DMS114 treated with DMSO at 0.1 percent for 48 hours (cell line): ENCODE measurements at regions not wholly inside any gene's neighbourhood (a gene's known extent, or its start where the extent isn't known, plus 50 kb on each side); places are given as distances from the start of the nearest gene placed in this dataset.
"Not testable (repeated sequence)": the region's sequence is repeated elsewhere in the genome, so short reads cannot be mapped to it uniquely, and the experiment has no call there.

Experiments
- DNase-seq: peaks from one replicate; lab custom pipeline; 2025; ENCODE audit not compliant: unreplicated experiment; lab: John Stamatoyannopoulos, UW

- no peak for DNase-seq
Measured at GRCh38 chr5:92836855-92837755, 743.9 kb downstream of the NR2F1-AS1 start.

- no peak for DNase-seq
Measured at GRCh38 chr5:92835712-92836111, 745.3 kb downstream of the NR2F1-AS1 start.

- not testable (repeated sequence) for DNase-seq
Measured at GRCh38 chr5:92823551-92823950, 757.5 kb downstream of the NR2F1-AS1 start.

- no peak for DNase-seq
Measured at GRCh38 chr5:92822183-92822582, 758.8 kb downstream of the NR2F1-AS1 start.

GRCh38 chr5:92809855-92810465 is 771.1 kb downstream of the NR2F1-AS1 start:
- no peak for DNase-seq

GRCh38 chr5:92808474-92808873 is 772.5 kb downstream of the NR2F1-AS1 start:
- no peak for DNase-seq

- no peak for DNase-seq
Measured at GRCh38 chr5:92807085-92807484, 773.9 kb downstream of the NR2F1-AS1 start.

- DNase-seq, result no peak
Measured at GRCh38 chr5:92805446-92805845, 775.6 kb downstream of the NR2F1-AS1 start.

- DNase-seq, result no peak
Measured at GRCh38 chr5:92801911-92802310, 779.1 kb downstream of the NR2F1-AS1 start.

GRCh38 chr5:92800365-92800764 is 780.7 kb downstream of the NR2F1-AS1 start:
- no peak for DNase-seq

- no peak for DNase-seq
Measured at GRCh38 chr5:92795633-92796032, 785.4 kb downstream of the NR2F1-AS1 start.

- DNase-seq, result no peak
Measured at GRCh38 chr5:92780057-92780456, 801.0 kb downstream of the NR2F1-AS1 start.

GRCh38 chr5:92779536-92779935 is 801.5 kb downstream of the NR2F1-AS1 start:
- no peak for DNase-seq

- no peak for DNase-seq
Measured at GRCh38 chr5:92778261-92778660, 802.8 kb downstream of the NR2F1-AS1 start.

GRCh38 chr5:92777421-92777820 is 803.6 kb downstream of the NR2F1-AS1 start:
- DNase-seq, result no peak

- no peak for DNase-seq
Measured at GRCh38 chr5:92775711-92776615, 805.1 kb downstream of the NR2F1-AS1 start.

GRCh38 chr5:92769978-92770377 is 811.0 kb downstream of the NR2F1-AS1 start:
- no peak for DNase-seq

- no peak for DNase-seq
Measured at GRCh38 chr5:92761585-92761984, 819.4 kb downstream of the NR2F1-AS1 start.

- DNase-seq, result no peak
Measured at GRCh38 chr5:92760550-92760949, 820.5 kb downstream of the NR2F1-AS1 start.

GRCh38 chr5:92758552-92758951 is 822.5 kb downstream of the NR2F1-AS1 start:
- no peak for DNase-seq

GRCh38 chr5:92749943-92750342 is 831.1 kb downstream of the NR2F1-AS1 start:
- no peak for DNase-seq
